HFF-Myc (cell line): ENCODE measurements at regions not wholly inside any gene's neighbourhood (a gene's known extent, or its start where the extent isn't known, plus 50 kb on each side); places are given as distances from the start of the nearest gene placed in this dataset.

Source experiments
- DNase-seq: peaks from one replicate; pipeline ENCODE4 v3.0.0-alpha.2; 2011; ENCODE audit warnings: low read depth; ENCODE audit errors: extremely low read depth
- H3K4me3 ChIP-seq: replicated peaks from 2 replicates; pipeline ENCODE4 v1.5.1; 2011; ENCODE audit warnings: low read depth, mild to moderate bottlenecking, control low read depth, low read length
- CTCF ChIP-seq: IDR thresholded peaks from 2 replicates; pipeline ENCODE4 v1.5.1; 2012; ENCODE audit warnings: mild to moderate bottlenecking, low read depth, low read length, control low read depth; ENCODE audit errors: missing control alignments

GRCh38 chr11:69353696-69354544 is 60.0 kb downstream of the MYEOV start:
- no peak overlapping the region for H3K4me3 ChIP-seq
- DNase-seq: no peak
- TF ChIP-seq CTCF: no peak

- TF ChIP-seq CTCF: no peak
- no peak for DNase-seq
- H3K4me3 ChIP-seq: no peak overlapping the region
Measured at GRCh38 chr11:69354545-69354897, 60.6 kb downstream of the MYEOV start.

- TF ChIP-seq CTCF: no peak
- H3K4me3 ChIP-seq: no peak overlapping the region
- no peak for DNase-seq
Measured at GRCh38 chr11:69355346-69355940, 61.5 kb downstream of the MYEOV start.

GRCh38 chr11:69355959-69356702 is 62.2 kb downstream of the MYEOV start:
- no peak for TF ChIP-seq CTCF
- DNase-seq: no peak
- no peak overlapping the region for H3K4me3 ChIP-seq

- no peak for DNase-seq
- H3K4me3 ChIP-seq: no peak overlapping the region
- no peak for TF ChIP-seq CTCF
Measured at GRCh38 chr11:69356703-69357457, 62.9 kb downstream of the MYEOV start.
